HG03354 (cell line): ENCODE measurements at regions not wholly inside any gene's neighbourhood (a gene's known extent, or its start where the extent isn't known, plus 50 kb on each side); places are given as distances from the start of the nearest gene placed in this dataset.
"Not testable (repeated sequence)": the region's sequence is repeated elsewhere in the genome, so short reads cannot be mapped to it uniquely, and the experiment has no call there.

Experiments used
- ATAC-seq: cut with Tn5 transposase; IDR thresholded peaks from one replicate; pipeline ENCODE4 v1.9.1; 2021; ENCODE audit warnings: mild to moderate bottlenecking; ENCODE audit not compliant: unreplicated experiment, poor library complexity, severe bottlenecking

GRCh38 chr13:24931450-24932251 lies 164.3 kb upstream of the PABPC3 start:
- no peak for ATAC-seq

DNA sequence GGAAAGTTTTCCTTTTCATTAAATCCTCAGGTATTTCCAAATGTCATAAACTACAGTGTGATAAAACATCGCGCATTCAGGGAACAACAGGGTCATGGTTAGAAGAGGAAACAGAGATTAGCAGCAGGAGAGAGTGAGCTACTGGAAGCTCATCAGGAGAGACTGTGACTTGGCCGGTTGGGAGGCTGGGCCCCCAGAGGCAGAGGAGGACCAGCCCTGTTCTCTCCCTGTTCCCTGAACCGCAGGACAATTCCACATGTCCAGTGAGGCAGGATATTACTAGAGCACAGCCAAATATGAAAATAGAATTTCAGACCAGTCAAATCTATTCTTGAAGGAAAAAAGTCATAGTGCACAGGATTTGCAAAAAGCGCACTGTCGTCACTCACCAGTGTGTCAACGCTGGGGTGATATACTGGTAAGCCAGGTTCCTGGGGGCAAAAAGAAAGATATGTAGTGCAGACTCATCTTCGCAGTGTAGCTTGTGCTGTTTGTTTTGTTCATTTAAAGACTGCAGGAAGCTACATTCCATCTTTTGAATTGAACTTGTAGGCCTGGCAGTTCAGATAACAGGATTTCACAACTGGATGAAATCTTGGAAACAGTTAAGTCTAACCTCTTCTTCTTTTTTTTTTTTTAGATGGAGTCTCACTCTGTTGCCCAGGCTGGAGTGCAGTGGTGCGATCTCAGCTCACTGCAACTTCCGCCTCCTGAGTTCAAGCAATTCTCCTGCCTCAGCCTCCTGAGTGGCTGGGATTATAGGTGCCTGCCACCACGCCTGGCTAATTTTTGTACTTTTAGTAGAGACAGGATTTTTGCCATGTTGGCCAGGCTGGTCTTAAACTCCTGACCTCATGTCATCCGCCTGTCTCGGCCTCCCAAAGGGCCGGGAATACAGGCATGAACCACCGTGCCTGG lies 162.6 kb upstream of the PABPC3 start:
- not testable (repeated sequence) for ATAC-seq

GRCh38 chr13:24934024-24934385 lies 161.9 kb upstream of the PABPC3 start:
- not testable (repeated sequence) for ATAC-seq

GRCh38 chr13:24938966-24939365 lies 157.0 kb upstream of the PABPC3 start:
- ATAC-seq, result no peak

DNA sequence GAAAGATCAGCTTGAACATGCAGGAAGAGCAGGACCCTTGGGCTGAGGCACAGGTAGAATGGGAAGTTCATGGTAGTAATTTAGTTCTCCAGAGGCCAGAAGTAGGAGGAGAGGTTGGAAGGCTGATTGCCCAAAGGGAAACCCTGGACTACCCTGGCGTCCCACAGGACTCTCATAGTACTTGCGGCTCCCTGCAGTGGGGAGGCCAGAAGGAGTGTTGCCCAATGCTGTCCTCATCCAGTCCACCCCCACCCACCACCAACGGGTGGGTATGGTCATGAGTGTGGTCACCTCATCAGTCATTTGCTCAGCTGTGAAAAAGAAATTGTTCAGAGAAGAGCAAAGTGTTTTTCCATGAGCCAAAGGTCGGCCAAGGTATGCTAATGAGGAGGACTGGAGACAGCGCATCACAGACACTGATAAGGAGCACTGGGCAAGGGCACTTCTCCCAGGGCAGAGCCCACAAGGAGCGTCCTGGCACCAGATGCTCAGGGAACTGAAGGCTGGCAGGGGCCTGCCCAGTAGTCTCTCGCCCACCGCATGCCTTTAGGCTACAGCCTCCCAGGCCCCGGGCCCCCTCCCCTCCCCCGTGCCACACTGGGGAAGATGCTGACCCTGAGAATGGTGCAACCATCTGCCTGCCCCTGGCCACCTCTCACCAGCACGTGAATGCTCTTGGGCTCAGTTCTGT lies 154.8 kb upstream of the PABPC3 start:
- ATAC-seq, result not testable (repeated sequence)

DNA sequence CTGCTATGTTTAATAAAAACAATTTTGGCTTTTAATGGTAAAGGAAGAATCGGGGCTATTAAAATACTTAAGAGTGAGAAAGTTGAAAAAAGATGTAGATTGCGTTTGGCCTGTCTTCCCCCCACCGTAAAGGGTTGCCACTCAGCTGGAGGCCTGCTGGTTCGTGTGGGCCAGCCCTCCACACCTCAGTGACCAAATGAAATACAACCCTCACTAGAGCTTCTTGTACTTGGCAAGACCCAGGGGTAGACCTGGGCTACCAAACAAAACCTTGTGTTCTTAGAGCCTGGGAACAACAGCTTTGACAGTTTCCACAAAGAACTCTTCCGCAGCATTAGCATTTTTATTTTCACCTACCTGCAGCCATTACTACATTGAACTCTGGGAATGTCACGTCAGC lies 152.8 kb upstream of the PABPC3 start:
- no peak for ATAC-seq

DNA sequence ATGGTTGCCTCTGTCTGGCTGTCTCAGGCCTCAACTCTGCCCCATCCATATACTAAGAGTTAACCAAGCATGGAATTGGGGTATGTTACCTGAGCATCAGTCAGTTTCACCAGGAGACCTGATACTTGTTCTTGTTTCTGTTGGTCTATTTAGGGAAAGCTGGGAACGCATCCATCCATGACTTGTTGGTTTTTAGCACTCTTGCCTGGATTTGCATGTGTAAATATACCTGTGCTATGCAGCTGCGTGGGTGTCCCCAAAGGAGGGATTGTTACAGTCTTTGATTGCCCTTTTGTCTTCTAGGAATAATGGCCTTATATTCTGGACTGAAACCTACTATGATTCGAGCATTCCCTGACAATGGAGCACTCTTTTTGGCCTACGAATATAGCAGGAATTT lies 151.9 kb upstream of the PABPC3 start:
- ATAC-seq, result not testable (repeated sequence)

DNA sequence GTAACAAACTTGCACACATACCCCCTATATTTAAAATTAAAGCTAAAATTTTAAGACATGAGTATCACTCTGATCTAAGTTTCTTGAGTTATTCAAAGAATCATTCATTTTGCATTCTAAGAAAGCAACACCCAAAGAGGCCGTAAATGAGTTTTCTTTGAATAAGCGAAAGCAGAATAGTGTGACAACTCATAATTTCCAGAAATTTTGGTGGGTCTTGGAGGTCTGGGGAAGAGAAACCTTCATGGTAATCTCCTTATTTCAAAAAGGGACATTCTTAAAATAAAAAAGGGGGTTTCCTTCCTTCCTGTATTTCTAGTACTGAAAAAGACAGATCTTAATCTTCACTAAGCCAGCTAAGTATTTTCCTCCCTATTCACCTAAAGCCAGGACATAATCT lies 147.0 kb upstream of the PABPC3 start:
- not testable (repeated sequence) for ATAC-seq

DNA sequence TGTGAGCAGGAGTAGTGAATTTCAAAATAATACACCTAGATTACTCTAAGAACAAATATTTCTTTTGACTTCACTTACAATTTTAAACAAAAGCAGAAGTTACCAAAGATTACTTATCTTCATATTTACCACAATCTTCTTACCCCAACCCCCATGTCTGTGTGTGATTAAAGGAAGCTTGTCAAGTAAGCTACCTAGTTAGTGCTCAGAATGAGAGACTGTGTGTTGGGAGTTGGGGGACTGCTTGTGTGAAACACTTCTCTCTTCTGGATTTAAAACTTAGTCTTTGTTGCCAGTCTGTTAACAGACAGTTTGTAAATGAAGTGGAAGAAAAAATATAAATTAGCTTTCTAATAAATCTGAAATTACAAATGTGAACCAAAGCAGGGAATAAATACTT lies 145.3 kb upstream of the PABPC3 start:
- ATAC-seq, result not testable (repeated sequence)

DNA sequence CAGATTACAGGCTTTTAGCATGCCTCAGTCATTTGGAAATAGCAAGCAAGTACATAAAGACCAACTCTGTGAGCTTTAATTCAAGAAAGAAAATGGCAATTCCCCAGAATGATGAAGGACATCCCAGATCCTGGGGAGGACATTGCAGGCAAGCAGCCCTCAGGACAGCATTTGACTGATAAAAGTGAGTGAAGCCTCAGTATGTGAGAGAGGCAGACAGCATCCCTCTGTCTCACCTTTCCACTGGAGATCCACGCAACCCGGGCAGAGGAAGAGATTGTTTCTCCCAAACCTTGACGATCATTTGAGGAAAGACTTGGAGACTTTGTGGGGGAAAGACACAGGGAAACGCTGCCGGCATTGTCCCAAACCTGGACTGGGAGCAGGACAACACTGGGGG lies 128.0 kb upstream of the PABPC3 start:
- not testable (repeated sequence) for ATAC-seq

- ATAC-seq, result not testable (repeated sequence)
Measured at GRCh38 chr13:24968416-24968815, 127.5 kb upstream of the PABPC3 start.

DNA sequence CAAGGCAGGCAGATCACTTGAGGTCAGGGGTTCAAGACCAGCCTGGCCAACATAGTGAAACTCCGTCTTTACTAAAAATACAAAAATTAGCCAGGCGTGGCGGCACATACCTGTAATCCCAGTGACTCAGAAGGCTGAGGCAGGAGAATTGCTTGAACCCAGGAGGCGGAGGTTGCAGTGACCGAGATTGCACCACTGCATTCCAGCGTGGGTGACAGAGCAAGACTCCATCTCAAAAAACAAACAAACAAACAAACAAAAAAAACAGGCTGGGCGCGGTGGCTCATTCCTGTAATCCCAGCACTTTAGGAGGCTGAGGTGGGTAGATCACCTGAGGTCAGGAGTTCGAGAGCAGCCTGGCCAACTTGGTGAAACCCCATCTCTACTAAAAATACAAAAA lies 122.8 kb upstream of the PABPC3 start:
- ATAC-seq, result not testable (repeated sequence)

DNA sequence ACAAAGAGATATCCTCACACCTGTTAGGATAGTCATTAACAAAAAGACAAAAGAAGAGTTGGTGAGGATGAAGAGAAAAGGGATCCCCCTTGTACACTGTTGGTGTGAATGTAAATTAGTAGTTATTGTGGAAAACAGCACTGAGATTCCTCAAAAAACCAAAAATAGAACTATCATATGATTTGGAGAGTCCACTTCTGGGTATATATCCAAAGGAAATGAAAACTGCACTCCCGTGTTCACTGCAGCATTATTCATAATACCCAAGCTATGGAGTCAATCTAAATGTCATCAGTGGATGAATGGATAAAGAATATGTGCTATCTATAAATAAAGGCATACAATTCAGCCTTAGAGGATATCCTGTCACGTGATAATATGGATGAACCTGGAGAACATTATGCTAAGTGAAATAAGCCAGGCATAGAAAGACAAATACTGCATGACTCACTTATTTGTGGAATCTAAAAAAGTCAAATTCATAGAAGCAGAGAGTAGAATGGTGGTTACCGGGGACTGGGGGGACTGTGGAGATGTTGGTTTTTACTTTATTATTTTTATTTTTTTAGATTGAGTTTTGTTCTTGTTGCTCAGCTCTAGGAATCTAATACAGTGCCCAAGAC lies 114.6 kb upstream of the PABPC3 start:
- ATAC-seq, result not testable (repeated sequence)

GRCh38 chr13:24982333-24982999 lies 113.5 kb upstream of the PABPC3 start:
- ATAC-seq, result no peak

GRCh38 chr13:24983094-24983493 lies 112.8 kb upstream of the PABPC3 start:
- no peak for ATAC-seq

DNA sequence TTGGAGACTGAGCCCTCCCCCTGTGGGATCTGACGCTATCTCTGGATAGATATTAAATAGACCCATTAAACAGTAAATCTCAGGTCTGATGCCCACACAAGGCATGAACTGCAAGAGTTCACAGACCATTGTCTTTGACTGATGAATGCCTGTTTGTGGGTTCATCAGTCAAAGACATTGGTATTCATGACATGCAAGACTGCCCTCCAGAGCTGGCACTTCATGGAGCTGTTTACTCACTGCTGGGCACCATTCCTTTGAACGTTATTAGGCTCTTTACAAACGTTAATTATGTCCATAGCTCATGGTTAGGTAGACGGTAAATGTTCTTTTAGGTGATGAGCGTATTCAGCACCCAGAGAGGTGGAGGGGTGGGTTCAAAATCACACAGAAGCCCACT lies 111.8 kb upstream of the PABPC3 start:
- ATAC-seq, result no peak

DNA sequence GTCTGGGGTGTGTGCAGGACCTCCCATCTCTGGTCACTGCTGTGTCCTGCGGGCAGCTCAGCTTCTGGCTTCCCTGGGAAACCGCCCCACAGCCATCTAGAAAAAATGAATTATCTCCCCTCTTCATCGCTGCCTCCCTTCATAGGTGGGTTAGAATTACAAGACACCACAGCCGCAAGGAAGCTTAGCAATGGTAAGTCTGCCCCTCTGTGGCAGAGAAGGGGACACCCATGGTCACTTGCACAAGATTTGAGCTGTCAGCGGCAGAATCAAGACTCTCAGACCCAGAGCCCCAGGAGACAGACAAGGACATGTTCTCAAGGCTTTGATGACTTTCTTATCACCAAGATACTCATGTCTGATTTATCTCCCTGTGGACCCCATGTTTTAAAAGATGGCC lies 110.8 kb upstream of the PABPC3 start:
- no peak for ATAC-seq

DNA sequence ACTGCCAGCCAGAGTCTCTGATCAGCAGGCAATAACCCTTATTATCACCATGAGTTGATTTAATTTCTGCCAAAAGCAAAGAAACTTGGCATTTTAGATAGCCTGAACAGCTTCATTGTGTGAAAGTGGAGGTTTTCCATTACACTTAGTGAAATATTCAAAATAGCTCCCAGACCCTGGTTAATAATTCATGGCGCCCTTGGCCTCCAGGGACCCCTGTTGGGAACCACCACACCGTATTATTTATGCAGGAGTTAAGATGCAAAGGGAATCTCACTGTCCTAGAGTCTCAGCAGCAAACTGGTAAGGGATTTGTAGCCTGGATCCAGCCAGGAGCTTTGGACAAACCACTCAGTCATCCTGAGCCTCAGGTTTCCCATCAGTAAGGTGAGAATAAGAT lies 110.0 kb upstream of the PABPC3 start:
- no peak for ATAC-seq

GRCh38 chr13:24986826-24987225 lies 109.1 kb upstream of the PABPC3 start:
- ATAC-seq, result no peak
